NCI-H1436 treated with DMSO at 0.1 percent for 48 hours (cell line): ENCODE measurements at regions not wholly inside any gene's neighbourhood (a gene's known extent, or its start where the extent isn't known, plus 50 kb on each side); places are given as distances from the start of the nearest gene placed in this dataset.

Experiments
- DNase-seq: peaks from one replicate; lab custom pipeline; 2025; lab: John Stamatoyannopoulos, UW

- DNase-seq = no peak
These were observed 117.0 kb upstream of the CHL1 start for GRCh38 chr3:79542-79941.

DNA sequence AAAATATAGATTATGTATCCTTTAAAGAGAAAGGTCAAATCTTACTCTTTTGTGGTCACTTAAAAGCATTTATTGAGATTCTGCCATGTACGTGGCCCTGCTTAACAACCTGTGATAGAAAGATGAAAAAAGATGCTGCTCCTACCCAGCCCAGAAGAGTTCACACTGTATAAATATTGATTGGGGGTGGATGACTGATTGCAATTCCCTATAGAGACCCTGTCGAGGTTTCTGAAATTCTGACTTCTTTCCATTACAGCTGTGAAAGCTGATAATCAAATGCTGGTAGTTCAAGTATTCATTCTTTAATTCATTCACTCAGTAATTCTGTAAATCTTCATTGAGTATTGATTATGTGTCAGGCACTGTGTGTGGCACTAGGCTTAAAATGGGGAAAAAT, 114.1 kb upstream of the CHL1 start:
- no peak for DNase-seq

DNA sequence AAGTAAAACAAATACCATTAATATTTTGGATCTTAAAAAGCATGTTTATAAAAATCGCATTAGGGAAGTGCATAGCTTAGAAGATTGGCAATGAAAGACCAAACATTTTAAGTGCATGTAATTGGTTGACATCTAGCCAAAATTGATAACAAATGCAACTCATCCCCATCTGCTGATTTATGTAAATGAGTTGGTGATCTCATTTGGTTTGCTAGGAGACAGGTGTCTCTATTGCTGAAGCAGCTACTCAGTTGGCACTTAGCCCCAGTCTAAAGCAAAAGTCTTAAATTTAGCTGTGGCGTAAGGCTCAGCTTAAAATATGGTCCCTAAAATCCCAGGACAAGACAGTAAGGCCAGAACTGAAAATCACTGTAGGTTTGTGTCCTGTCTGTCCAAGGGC, 113.5 kb upstream of the CHL1 start:
- DNase-seq = no peak

DNA sequence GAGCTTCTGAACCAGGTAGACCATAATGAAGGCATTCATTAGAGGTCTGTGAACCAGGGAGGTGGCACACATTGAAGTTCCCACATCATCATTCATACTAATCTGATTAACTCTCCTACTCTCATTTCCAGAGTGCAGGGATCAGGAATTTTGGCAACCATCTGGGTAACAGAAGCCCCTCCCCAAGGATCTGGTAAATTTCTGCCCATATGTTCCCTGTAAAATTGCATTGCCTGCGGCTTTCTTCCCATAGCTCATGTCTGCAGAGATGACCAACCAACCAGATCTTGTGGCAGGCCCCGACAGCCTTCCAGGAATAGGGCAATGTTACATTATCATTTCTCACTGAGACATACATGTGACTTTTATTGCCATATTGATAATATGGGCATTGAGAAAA, 111.4 kb upstream of the CHL1 start:
- no peak for DNase-seq

GRCh38 chr3:88267-88666, 108.3 kb upstream of the CHL1 start:
- no peak for DNase-seq

DNA sequence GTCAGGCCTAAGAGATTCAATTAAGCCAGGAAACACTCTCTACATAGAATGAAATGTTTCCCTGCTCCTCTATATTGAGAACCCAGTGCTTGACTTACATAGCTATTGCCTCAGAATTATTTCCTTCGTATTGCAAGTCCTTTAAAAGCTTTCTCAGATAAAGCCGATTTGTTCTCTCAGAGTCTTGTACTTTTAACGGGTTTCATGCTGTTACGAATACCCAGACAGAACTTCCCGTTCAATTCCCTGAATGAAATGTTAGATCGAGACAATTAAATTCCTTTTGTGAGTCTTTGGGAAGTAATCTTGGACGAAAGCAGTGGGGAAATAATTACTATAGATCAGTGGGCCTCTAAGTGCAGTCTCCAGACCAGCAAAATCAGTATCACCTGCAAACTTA, 102.8 kb upstream of the CHL1 start:
- no peak for DNase-seq

DNA sequence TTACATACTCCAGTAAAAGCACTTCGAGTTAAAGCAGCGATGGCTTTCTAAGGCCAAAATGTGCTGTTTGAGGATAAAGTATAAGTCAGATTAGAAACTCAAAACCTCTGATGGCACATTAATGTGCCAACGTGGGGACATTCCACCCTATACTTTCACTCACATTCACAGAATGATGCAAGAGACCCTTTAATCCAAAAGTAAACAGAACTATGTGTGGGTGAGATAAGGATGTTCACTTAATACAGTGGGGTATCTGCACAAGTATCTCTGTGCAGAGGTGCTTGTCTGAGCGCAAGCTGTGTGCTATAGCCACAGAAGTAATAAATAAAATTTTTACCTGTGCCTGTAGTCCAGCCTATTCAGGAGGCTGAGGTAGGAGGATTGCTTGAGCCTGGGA, 100.3 kb upstream of the CHL1 start:
- no peak for DNase-seq

- peak; percentile 84 for DNase-seq
These were observed 98.9 kb upstream of the CHL1 start for GRCh38 chr3:97417-98258.

GRCh38 chr3:98259-98654, 98.3 kb upstream of the CHL1 start:
- DNase-seq = no peak

DNA sequence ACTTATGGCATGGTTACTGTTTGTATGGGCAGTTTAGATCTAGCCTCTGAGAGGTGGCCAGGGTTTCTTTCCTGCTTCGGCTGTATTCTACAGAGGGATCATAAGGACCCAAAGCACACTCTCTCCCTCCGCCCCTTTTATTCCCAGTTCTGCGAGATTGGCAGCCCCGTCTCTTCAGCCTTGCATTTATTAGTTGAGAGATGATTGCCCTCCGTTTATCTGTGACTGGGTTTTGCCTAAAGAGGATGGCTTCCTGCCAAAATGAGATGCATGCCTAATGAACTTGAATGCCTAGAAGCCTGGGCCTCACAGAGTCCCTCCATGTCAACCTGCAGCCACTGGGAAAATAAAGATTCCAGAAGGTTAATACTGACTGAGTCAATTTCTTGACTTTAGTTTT, 97.1 kb upstream of the CHL1 start:
- peak; percentile 68 for DNase-seq

DNA sequence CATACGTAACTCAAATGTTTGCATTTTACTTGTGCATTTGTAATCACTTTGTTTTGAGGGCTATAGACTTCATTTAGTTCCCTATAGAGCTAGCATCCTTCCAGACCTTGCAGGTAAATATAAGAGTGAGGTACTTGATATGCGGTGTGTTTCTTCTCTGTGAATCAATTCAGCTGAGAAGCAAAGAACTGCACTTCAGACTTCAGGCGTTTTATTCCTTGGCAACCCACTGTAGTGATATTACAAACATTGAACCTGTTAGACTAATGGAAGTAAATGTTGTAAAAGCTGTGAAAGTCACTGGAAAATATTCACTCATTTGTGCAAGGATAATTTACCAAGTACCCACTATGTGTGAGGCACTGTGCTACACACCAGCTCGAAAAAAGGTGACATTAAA, 94.1 kb upstream of the CHL1 start:
- no peak for DNase-seq

GRCh38 chr3:103991-104390, 92.6 kb upstream of the CHL1 start:
- no peak for DNase-seq

- DNase-seq = no peak
These were observed 91.0 kb upstream of the CHL1 start for GRCh38 chr3:105585-105984.

- no peak for DNase-seq
These were observed 89.9 kb upstream of the CHL1 start for GRCh38 chr3:106619-107018.

DNA sequence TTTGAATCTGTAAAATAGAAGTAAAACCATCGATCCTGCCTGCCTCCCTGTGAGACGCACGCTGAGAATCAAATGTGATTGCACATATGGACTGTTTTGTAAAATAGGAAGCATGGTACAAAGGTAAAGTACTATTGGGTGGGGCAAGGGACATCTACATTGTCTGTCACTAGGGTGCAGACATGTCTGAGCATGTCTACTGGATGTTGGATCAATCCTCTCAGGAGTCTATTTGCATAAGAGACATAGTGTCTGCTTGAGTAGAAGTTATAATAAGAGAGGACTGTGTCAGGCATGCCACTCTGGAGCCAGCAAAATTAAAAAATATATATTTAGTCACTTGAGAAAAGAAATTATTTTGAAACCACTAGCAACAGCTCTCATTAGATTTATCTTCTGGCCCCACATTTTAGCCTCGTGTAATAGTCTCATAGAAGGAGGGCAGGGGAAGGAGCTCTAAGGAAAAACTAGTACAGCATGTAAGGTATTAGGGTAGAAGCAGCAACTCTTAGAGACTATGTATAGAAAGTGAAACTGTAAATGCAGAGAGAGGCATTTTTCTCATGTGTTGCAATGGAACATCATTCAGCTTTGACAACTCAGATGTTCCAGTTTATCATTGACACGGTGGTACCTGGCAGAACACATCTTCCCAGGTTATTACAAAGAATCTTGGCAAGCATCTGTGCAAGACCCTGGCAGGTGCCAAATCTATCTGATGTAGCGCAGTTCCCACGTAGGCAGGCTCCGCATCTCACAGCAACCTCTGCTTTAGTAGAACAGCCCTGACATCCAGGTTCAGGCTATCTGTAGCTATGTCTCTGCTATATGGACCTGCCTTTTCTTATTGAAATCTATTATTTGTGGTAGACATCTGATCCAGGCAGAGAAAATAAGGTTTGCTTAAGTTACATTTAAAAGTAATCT, 85.2 kb upstream of the CHL1 start:
- DNase-seq = peak; percentile 24

DNA sequence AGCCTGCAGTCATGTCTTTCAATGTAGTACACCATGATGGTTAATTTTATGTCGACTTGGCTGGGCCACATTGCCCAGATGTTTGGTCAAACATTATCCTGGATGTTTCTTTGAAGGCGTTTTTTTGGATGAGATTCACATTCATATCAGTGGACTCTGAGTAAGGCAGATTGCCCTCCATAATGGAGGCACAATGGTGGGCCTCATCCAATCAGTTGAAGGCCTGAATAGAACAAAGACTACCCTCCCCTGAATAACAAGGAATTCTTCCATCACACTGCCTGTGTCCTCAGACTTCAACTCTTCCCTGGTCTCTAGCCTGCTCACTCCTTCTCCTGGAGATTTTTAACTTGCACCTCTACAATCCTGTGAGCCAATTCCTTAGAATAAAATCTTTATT, 83.8 kb upstream of the CHL1 start:
- DNase-seq = no peak

DNA sequence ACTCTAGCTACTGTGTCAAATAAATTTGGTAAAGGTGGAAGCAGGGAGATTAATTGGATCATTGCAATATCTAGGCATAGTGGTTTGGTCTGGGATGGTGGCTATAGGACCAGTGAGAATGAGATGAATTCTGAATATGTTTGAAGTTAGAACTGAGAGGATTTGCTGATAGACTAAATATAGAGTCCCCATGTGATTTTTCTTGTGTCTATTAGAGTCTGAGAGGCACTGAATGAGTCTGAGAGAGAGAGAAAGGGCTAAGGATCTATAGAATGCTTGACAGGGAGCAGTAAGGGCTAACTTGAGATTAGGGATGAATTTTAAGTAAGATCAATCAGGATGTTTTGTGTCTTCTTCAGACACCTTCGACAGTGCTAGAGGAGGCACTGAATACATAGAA, 77.9 kb upstream of the CHL1 start:
- no peak for DNase-seq

DNA sequence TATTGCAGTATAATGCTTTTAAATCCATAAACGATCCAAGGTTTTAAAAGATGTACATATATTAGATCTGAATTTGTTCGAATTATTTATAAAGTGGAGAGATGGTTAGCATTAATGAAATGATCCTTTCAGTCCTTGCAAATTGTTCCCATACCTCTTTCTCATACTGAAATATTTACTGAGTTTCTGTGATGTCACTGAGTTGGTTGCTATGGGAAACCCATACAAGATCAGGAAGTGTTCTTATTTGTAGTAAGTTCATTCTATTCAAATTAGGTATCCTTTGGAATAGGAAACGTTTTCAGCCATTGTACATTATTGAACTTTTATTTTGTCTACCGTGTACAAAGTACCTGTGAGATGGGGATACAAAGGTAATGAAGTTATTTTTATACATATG, 73.2 kb upstream of the CHL1 start:
- no peak for DNase-seq

DNA sequence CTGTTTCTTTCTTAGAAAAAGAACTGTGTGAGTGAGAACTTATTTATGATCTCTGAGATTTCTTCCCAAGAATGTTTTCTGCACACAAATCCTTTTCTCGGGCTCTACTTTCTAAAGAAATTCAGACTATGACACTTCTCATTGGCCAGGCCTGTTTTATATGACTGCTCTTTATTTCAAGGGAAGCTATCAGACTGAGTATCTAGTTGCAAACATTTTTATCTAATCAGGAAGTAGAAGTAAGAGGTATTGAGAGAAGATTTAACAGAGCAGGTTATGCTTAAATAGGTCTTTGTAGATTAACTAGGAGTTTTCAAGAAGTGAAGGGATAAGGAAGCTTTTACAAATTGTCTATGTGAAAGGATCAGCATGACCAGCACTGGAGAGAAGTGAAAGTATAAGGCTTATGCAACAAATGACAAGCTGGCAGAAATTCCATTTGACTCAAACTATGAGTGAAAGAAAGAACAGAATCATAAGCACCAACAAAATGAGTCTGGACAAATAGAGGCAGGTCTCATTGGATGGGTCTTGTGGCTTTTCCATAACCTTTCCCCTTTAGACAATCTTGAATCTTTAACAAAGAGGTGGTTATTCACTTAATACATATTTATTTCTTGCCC, 71.9 kb upstream of the CHL1 start:
- DNase-seq = no peak

GRCh38 chr3:128515-129172, 67.9 kb upstream of the CHL1 start:
- DNase-seq = no peak

DNA sequence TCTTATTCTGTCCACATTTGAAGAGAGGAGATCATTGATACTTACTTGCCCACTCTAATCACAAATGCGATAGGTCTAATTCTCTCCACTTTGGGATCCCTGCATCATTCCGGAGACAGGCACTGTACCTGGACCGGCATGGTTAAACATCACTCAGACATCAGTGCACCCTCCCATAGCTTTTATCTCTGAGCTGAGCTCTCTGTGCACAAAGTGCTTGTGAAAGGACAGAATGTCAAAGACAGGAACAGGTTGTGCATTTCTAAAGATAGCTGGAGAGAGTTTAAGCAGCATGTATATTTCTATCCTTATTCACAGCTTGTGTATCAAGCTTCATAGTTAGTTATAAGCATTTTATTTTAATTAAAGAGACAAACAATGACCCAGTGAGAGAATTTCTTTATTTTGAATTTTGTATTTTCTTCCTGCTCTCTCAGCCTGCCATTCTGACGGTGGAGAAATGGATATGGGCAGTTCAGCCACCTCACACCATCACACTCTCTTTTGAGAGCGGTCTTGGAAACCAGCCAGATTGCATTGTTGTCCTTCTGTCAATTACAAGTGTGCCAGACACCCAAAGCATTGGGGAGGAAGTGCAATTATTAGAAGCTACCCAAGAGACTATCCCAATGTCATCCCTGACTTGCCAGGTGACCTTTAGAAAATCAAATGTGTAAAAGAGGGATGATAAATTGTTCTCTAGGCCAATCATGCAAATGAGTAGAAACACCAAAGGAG, 65.2 kb upstream of the CHL1 start:
- DNase-seq = no peak

GRCh38 chr3:132378-132777, 64.2 kb upstream of the CHL1 start:
- no peak for DNase-seq
